Upper lobe of right lung (tissue), 1 donor: ENCODE measurements at regions not wholly inside any gene's neighbourhood (a gene's known extent, or its start where the extent isn't known, plus 50 kb on each side); places are given as distances from the start of the nearest gene placed in this dataset.

ENCODE experiments used
- ATAC-seq: fragments of 200-7000 bp; cut with Tn5 transposase; one replicate; pipeline ENCODE4 v1.9.1; 2020; ENCODE audit warnings: mild to moderate bottlenecking, moderate library complexity
- DNase-seq: peaks from one replicate; pipeline ENCODE4 v3.0.0-alpha.2; 2020
- H3K27ac ChIP-seq: fragments of 200-600 bp; one replicate; pipeline ENCODE4 v1.8.0; 2022
- H3K27me3 ChIP-seq: fragments of 200-600 bp; one replicate; pipeline ENCODE4 v1.8.0; 2022; ENCODE audit warnings: mild to moderate bottlenecking
- H3K36me3 ChIP-seq: fragments of 200-600 bp; one replicate; pipeline ENCODE4 v1.8.0; 2022
- H3K4me1 ChIP-seq: fragments of 200-600 bp; one replicate; pipeline ENCODE4 v1.8.0; 2022
- H3K4me3 ChIP-seq: fragments of 200-600 bp; one replicate; pipeline ENCODE4 v1.8.0; 2022; ENCODE audit warnings: mild to moderate bottlenecking
- H3K9me3 ChIP-seq: fragments of 200-600 bp; one replicate; pipeline ENCODE4 v1.8.0; 2022
- intact Hi-C: fragments of 100-400 bp; cut with DNase I; formaldehyde crosslinking; loops from one replicate; pipeline ENCODE4 v1.11.0; 2022
- TF ChIP-seq, protein P1 (sequence below): fragments of 200-600 bp; IDR thresholded peaks from one replicate; pipeline ENCODE4 v1.8.0; 2022; ENCODE audit warnings: antibody characterized with exemption
- donor health status: DM: no; HTN: yes; CAD: no; lungs with severe emphysema.

DNA sequence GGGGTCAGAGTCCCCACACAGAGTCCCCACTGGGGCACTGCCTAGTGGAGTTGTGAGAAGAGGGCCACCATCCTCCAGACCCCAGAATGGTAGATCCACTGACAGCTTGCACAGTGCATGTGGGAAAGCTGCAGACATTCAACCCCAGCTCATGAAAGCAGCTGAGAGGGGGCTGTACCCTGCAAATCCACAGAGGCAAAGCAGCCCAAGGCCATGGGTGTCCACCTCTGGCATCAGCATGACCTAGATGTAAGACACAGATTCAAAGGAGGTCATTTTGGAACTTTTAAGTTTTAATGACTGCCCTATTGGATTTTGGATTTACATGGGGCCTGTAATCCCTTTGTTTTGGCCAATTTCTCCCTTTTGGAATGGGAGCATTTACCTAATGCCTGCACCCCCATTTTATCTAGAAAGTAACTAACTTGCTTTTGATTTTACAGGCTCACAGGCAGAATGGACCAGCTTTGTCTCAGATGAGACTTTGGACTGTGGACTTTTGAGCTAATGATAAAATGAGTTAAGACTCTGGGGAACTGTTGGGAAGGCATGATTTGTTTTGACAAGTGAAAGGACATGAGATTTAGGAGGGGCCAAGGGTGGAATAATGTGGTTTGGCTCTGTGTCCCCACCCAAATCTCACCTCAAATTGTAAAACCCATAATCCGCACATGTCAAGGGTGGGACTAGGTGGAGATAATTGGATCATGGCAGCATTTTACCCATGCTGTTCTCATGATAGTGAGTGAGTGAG lies 56.3 kb upstream of the ITGA1 start:
- H3K27me3 ChIP-seq: no peaks in the 10 kb centered on the region
- no peak overlapping the region for H3K27ac ChIP-seq
- ATAC-seq: no peak
- peaks cover 15% of the 10 kb centered on the region for H3K4me1 ChIP-seq
- TF ChIP-seq, protein P1, sequence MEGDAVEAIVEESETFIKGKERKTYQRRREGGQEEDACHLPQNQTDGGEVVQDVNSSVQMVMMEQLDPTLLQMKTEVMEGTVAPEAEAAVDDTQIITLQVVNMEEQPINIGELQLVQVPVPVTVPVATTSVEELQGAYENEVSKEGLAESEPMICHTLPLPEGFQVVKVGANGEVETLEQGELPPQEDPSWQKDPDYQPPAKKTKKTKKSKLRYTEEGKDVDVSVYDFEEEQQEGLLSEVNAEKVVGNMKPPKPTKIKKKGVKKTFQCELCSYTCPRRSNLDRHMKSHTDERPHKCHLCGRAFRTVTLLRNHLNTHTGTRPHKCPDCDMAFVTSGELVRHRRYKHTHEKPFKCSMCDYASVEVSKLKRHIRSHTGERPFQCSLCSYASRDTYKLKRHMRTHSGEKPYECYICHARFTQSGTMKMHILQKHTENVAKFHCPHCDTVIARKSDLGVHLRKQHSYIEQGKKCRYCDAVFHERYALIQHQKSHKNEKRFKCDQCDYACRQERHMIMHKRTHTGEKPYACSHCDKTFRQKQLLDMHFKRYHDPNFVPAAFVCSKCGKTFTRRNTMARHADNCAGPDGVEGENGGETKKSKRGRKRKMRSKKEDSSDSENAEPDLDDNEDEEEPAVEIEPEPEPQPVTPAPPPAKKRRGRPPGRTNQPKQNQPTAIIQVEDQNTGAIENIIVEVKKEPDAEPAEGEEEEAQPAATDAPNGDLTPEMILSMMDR: no peak
- no peak for DNase-seq
- H3K36me3 ChIP-seq: no peaks in the 10 kb centered on the region
- intact Hi-C loops: no loop called here
- no peaks in the 10 kb centered on the region for H3K9me3 ChIP-seq
- H3K4me3 ChIP-seq: no peak overlapping the region

DNA sequence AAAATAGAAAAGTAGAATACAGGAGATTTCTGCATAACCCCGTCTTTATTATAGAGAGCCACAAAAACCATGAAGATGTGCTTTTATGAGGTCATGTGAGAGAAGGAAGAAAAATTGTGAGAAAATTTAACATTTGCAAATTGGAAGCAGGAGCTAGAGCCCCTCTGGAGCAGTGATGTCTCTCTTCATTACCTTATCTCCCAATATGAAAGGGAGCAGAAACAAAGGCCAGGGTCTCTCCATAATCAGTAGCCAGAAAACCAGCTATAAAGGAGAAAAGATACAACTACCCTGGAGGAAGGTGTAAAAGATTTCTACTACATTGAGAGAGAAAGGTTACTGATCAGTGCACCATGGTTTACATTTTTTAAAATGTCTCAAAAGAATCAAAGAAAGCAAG lies 53.2 kb upstream of the ITGA1 start:
- Histone ChIP-seq H3K36me3 (no peaks in the 10 kb centered on the region), H3K27me3 (no peaks in the 10 kb centered on the region), H3K4me3 (no peak overlapping the region), H3K4me1 (peaks cover 7% of the 10 kb centered on the region), H3K27ac (no peak overlapping the region), H3K9me3 (no peaks in the 10 kb centered on the region)
- DNase-seq (no peak), ATAC-seq (no peak)
- intact Hi-C loops: no loop called here
- TF ChIP-seq, protein P1: no peak

DNA sequence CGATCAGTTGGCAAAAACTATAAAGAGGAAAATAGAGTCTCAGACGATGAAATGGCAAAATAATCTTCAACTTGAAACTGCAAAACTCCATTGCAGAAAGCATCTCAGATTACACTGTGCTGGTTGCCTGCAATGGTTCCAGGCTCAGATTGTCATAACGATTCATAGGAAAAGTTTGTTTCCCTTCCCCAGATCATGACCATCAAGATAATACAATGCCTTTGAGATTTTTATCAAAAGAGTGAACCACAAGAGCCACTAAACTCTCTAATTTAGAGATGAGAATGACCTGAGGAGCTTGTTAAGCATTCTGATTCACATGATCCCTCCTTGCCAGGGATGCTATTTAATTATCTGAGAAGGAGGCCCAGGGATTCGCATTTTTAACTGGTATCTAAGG lies 52.6 kb upstream of the ITGA1 start:
- Histone ChIP-seq H3K9me3 (no peaks in the 10 kb centered on the region), H3K27me3 (no peaks in the 10 kb centered on the region), H3K27ac (no peak overlapping the region), H3K4me1 (peaks cover 7% of the 10 kb centered on the region), H3K4me3 (no peak overlapping the region), H3K36me3 (no peaks in the 10 kb centered on the region)
- intact Hi-C loops: no loop called here
- DNase-seq (no peak), ATAC-seq (no peak)
- TF ChIP-seq, protein P1: no peak
